Vagina (tissue), 2 donors: ENCODE measurements at regions not wholly inside any gene's neighbourhood (a gene's known extent, or its start where the extent isn't known, plus 50 kb on each side); places are given as distances from the start of the nearest gene placed in this dataset.

Source experiments
- POLR2A ChIP-seq, 2 donors: fragments of 450-650 bp; IDR thresholded peaks; one replicate each; pipeline ENCODE4 v1.6.1; 2017; ENCODE audit warnings: antibody characterized with exemption in 2 of 2, mild to moderate bottlenecking in 2 of 2, moderate library complexity in 2 of 2
- POLR2AphosphoS5 ChIP-seq, 2 donors: sonication (generic); formaldehyde crosslinking; IDR thresholded peaks; one replicate each; pipeline ENCODE4 v1.9.0; 2017; ENCODE audit warnings: antibody characterized with exemption in 2 of 2, mild to moderate bottlenecking in 2 of 2, low read depth in 1 of 2; ENCODE audit not compliant: insufficient read depth in 1 of 2
- TF ChIP-seq, protein P1 (sequence below), 3 experiments: fragments of 450-650 bp in 2 of 3; fragments of 200-600 bp in 1 of 3; sonication (generic) in 1 of 3; IDR thresholded peaks; one replicate each; pipeline ENCODE4 v1.5.1; 2017 to 2019; ENCODE audit warnings: antibody characterized with exemption in 3 of 3, mild to moderate bottlenecking in 2 of 3, moderate library complexity in 2 of 3

DNA sequence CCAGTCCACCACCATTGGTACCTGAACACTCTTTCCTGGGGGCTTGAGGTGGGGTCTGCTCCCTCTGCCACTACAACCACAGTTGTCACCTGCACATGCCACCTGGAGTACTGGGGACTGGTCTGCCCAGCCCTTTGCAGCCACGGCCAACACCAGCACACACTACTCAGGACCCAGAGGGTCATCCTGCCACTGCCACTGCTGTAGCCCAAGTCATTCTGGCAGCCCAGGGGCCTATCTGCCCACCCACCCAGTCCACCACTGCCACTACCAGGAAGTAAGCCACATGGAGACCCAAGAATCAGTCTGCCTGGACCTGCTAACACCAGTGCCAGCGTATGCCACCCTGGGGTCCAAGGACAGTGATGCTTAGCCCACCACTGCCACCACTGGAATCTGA lies 302.4 kb upstream of the TRPC7 start:
- TF ChIP-seq POLR2A (IDR thresholded peaks at IDR 0.05) (no peak), POLR2AphosphoS5 (IDR thresholded peaks at IDR 0.05; ENCODE audit: insufficient read depth in 1 of 2, low read depth in 1 of 2) (no peak)
- TF ChIP-seq, protein P1, sequence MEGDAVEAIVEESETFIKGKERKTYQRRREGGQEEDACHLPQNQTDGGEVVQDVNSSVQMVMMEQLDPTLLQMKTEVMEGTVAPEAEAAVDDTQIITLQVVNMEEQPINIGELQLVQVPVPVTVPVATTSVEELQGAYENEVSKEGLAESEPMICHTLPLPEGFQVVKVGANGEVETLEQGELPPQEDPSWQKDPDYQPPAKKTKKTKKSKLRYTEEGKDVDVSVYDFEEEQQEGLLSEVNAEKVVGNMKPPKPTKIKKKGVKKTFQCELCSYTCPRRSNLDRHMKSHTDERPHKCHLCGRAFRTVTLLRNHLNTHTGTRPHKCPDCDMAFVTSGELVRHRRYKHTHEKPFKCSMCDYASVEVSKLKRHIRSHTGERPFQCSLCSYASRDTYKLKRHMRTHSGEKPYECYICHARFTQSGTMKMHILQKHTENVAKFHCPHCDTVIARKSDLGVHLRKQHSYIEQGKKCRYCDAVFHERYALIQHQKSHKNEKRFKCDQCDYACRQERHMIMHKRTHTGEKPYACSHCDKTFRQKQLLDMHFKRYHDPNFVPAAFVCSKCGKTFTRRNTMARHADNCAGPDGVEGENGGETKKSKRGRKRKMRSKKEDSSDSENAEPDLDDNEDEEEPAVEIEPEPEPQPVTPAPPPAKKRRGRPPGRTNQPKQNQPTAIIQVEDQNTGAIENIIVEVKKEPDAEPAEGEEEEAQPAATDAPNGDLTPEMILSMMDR (IDR thresholded peaks at IDR 0.05) = no peak
